ELR (cell line): ENCODE measurements at regions not wholly inside any gene's neighbourhood (a gene's known extent, or its start where the extent isn't known, plus 50 kb on each side); places are given as distances from the start of the nearest gene placed in this dataset.
A peak's percentile ranks its signal among the peaks of the same experiment; 100 is the strongest.

Experiments used
- DNase-seq: peaks from one replicate; pipeline ENCODE4 v3.0.0-alpha.2; 2015; ENCODE audit warnings: low read depth

DNA sequence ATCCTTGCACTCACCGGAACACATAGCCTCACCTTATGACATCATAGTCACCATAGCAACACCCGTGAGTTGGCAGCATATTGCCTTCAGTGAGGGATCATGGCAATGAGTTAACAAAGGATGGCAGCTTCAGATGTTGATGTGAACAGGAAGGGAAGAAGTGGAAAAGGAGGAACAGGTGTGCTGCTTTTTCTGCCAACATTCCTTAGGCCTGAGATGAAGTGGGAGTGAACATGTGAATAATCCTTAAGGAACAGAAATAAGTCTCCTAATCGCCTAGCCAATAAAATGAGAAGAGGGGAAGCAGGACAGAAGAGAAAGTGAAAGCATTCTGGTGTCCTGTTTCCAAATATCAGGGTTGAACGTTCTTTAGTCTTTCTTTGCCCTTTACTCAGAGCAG is 360.0 kb downstream of the BRINP1 start:
- peak; percentile 9 for DNase-seq

DNA sequence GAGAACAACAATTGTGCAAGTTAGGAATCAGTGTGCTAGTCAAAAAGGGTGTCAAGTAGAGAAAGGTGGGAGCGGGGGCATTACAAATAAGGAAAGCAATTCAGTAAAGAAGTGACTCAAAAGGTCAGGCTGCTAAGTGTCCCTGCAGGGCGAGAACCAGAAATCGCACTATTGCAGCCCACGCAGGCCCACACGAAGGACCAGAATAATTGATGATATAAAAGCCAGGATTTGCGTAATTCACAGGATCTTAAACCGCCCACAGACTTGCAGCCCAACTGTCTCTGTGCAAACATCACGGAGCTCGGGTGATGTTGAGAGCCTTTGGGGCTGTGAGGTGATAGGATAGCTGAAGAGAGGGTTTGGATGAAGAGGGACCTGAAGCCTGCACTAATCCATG is 349.0 kb downstream of the BRINP1 start:
- DNase-seq: no peak

DNA sequence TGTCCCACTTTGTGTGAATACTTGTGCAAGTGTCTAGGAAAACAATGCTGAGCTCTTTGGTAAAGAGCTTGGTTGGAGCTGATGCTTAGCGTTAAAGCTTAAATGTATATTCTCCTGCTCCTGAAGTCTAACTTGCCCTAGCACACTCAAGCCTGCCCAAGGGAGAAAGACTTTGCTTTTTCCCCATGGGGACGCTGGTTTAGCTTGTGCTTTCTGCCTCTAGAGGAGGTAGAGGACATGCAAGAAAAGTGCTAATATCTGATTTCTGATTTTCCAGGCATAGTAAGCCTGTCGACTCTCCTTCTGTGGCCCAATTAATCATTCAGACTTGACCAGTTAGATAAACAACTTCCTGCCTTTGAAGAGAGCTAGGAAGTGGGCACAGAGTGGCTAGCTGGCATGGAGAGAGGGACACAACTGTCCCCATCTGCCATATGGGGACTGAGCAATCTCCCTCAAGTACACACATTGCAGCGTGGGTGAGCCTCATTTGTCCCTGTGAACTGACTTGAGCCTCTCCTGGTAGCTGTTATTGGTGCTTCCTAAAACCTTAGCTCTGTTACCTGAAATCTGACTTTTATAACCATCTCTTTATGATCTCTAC is 348.4 kb downstream of the BRINP1 start:
- no peak for DNase-seq

DNA sequence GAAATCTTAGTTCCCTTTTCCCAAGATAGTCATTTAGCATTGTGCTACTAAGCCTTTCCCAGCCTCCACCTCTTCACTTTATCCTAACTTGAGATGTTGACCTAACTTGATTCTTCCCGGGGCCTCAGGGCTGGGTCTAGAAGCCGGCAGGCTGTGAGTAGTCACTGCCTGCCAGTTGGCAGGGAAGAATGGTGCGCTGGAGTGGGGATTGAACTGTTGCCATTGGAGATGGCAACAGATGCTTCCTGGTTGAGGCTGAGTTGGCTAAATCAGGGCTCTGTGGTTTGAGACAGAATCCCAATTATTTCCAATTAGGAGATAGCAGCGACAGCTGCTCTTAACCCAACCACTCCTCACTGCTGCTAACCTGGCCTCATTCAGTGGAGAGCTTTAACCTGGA is 343.1 kb downstream of the BRINP1 start:
- no peak for DNase-seq

DNA sequence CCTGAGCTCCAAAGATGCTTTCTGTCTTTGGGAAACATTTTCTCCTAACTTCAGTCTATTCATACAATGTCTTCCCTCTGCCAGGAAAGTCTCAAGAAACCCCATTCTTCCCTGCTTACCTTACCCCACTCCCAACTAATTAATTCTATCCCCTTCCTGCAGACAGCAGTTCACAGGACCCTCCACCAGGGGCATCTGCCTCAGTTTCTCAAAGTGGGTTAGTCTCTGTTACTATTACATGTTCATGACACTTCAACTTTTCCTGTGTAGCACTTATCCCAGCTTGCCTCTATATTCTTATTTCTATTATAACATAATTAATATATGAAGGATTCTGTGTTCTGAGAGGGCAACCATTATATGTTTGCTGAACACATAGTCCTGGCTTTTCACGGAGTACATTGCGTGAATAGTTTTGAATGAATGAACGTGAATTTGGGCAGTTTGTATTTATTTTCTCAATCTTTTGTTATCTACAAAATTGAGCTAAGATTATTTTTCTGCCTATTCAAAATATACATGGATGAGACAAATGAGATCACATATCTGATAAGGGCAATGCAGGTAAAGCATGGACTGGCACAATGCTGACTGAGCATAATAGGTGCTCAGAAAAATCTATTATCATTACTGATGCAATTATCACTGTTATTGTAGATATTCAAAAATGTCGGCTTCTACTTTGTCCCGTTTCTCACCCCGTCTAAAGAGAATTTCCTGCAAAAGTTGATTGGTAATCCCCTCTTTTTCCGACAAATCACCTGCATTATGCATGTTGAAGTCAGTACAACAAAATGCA is 341.1 kb downstream of the BRINP1 start:
- no peak for DNase-seq

DNA sequence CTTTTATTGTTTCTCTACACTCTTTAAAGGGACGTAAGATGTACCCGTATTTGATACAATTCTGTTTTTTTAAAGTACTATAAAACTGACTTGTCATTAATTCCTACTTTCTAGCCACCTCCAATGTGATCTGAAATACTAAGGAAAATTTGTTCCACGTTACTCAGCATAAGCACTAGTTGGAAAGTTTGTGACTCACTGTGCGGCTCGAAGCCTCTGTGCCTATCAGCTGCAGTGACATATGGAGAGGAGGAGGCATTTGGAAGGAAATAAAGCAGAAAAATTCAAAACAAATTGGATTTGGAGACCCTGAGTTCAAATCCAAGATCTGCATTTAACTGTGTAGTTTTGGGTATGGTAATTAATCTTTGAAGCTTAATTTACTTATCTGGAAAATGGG is 339.3 kb downstream of the BRINP1 start:
- no peak for DNase-seq

DNA sequence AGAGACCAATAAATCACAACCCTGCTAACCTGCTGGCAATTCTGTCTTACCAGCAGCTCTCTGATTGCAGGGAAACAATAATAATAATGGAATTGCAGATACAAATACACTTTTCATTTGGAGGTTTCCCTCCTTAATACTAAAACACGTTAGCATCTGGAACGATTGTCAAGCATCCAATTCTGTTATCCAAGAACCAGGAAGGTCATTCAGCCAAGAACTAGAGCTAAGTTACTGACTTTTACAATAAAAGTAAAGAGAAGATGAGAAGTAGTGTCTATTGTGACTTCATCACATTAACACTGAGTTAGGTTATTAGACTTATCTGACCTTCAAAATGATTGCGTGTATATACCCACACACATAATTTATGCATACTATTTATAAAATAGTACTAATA is 335.6 kb downstream of the BRINP1 start:
- no peak for DNase-seq

DNA sequence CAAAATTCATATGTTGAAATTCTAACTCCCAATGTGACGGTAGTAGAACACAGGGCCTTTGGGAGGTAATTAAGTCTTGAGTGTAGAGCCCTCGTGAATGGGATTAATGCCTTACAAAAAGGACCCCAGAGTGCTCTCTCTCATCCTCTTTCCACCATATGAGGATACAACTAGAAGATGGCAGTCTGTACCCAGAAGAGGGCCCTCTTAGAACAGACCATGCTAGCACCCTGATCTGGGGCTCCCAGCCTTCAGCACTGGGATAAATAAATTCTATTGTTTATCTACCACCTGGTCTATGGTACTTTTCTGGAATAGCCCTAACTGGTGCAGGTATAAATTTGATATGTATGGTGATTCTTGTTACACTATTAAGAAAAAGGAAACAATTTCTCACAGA is 332.3 kb downstream of the BRINP1 start:
- no peak for DNase-seq

DNA sequence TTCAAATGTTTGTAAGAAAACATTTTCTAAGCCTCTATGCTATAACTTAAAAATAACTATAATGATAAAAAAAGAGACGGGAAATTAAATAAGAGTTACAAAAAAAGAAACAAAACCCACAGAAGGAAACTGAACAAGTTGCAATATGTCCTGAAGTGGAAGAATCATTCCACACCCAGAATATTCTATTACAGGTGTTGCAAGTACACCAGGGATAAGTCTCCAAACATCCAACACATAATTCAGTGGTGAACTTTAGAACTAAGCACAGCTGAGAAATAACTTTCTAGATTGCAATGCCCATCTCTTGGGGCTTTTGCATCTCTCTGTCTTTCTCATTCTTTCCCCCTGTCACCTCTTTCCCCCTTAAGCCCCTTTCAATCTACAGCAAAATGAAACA is 325.2 kb downstream of the BRINP1 start:
- no peak for DNase-seq

DNA sequence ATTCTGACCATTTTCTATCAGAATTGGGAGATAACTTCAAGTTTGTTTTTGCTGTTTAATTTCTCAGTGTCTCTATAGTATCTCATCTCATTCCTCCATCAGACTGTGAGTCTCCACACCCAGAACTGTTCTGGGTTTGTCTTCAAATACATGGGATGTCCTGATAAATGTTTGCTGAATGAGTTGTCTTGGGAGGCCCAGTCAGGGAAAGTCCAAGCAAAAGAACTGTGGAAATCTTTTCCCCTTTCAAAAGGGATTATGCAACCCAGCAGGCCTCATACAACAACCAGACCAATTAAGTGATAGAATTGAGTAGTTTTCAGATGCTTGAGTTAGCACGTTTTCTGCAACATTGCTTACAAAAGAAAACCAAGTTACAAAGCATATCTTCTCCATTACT is 324.4 kb downstream of the BRINP1 start:
- no peak for DNase-seq

DNA sequence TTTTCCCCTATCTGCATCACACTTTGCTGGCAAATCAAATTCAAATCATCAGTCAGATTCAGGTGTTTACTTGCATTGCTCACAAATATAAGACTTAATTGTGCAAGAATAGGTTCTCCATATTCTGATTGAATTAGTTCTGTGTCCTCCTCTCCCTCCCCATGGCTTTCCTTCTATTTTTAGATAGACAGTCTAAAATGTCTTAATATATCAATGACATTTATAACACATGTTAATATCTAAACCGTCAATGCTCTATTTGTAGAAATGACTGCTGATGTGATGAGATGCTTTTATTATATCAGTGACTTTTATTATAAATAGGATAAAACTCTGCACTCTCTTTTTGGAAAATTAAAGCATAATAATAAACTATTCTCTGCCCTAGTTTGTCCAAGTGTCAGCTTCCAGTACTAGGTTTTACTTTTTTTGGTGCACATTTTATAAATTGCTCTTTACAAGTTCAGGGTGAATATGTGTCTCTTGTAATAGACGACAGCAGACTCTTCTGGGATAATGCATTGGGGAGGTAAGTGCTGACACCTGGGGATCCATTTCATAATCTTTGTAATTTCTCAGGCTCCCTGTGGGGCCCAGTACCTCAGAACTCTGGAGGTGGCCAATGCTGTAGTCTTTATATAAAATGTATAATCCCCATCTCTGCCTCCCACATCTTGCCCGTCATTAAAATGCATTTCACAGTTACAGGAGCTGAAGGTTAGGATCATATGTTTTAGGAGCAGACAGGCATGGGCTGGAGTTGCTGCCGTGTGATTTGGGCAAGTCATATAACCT is 321.5 kb downstream of the BRINP1 start:
- no peak for DNase-seq

DNA sequence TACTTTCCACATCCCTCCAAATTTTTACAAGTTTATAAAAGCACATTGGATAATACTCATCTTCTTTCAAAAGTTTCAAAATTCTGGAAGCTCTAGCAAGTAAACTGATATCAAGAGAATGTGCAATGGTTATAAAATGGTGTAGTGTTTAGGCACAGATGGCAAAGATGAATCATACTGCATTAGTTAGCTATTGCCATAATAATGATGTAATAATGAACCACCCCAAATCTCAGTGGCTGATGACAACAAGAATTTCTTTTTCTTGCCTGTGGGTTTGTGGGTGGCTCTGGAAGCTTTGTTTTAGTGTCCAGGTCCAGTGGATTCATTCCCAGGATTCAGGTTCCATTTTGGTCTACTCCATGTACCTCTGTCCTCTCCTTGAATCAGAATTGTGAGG is 319.0 kb downstream of the BRINP1 start:
- DNase-seq: no peak

DNA sequence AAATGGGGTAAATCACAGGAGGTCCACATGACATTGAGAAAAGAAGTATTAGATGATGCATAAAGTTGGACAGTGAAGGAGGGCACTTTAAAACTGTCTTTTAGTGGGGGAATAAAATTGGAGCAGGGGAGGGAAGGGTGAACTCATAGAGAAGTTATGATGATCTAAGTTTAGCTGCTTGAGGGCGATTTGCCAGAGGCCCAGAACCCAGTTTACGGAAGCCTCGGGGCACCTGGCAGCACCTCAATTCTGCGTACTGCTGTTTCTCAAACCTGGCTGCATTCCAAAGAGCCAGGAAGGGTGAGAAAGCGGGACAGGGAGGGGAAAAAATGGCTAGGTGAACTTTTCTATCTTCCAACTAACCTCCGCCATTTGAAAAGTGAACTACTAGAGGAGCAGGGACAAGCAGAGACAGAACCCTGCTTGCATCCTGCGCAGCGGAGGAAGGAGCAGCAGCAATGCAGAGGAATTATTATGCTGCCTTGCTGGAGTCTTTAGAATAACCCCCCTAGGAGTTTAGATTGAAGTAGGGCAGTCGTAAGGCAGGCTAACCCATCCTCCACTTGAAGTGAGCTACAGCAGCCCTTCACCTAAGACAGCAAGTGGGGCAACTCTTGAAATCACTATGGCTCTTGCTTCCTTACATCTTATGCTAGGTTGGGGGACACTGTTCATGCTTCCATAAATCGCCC is 316.8 kb downstream of the BRINP1 start:
- no peak for DNase-seq

DNA sequence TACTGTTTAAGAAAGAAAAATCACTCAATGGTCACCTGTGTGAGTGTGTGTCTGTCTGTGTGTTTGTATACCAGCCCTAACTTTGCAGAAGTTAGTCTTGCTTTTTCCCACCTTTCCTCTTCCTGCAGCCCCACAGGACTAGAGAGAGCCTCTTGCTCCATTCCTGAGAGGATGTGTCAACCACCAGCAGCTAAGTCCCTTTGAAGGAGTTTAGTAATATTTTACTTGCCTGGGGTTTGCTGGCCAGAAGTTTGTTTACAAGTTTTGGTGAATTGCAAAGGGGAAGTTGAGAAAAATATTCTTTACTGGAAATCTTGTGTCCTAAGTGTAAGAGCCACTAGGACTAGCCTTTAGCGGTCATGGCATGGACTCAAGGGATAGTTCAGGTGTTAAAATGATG is 316.2 kb downstream of the BRINP1 start:
- DNase-seq: no peak

DNA sequence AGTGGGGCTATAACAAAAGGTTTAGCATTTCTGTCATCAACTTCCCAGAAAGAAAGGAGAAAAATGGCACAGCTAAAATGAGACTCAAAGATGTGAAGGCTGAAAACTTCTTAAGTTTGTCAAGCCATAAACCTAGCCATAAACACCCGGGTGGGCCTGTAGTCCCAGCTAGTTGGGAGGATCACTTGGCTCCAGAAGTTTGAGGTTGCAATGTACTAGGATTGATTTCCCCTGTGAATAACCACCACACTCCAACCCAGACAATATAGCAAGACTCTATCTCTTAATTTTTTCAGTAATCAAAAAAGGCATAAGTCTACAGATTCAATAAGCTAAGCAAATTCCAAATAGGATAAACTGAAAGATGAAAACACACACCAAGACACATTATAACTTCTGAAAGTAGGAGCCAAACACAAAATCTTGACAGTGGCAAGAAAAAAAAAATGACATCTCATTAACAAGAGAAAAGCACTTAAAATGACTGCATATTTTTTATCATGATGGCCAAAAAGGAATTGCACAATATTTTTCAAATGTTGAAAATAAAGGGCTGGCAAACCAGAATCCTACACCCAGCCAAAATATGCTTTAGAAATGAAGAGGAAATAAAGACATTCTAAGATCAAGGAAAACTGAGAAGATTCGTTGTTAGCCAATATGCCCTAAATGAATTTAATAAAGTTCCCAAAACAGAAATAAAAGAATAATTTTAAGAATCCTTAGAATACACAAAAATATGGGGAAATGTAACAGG is 308.4 kb downstream of the BRINP1 start:
- no peak for DNase-seq

DNA sequence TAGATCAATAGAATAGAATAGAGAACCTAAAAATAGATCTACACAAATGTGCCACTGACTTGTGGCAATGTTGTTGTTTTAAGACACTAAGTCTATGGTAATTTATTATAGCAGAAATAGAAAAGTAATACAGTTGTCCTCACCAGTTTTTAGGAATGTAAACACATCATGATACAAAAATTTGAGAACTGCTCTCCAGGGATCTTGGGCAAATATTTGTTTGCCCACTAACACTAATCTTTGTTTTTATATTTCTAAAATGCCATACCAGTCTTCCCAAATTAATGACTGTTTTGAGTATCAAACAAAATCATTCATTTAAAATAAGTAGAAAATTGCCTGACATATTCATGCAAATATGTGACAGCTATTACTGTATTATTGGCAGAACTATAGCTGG is 297.6 kb downstream of the BRINP1 start:
- no peak for DNase-seq

DNA sequence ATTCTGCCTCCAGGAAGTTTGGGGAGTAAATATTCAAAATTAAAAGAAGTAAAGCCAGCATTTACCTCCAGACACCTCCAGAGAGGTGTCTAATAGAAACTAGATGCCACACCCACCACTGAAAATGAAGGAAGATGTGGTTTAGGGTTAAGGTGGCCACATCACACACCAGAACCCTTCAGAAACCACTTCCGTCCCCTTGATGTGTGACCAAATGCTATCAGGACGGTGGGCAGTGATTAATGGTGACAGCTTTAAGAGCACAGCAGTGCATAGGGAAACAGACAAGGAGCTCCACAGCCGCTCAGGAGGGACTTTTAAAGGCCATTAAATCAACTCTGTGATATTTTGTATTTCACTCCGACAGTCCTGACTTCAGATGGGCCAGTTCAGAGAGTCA is 295.2 kb downstream of the BRINP1 start:
- no peak for DNase-seq

DNA sequence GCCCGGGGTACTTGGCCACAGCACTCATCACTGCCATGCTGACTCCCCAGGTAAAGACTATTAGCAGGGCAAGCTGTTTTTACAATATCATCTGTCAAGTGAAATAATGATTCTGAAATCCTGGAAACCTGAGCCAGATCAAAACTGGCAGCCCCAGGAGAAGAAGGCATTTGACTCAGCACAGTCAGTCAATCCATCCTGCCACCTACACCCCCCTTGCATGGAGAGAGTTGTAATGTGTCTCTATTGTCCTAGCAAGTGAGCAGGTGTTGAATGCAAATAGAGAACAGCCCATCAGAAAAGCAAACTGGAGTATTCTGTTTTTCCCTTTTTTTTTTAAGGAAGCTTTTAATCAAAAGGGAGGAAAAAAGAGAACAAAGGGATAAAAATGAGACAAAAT is 291.2 kb downstream of the BRINP1 start:
- no peak for DNase-seq

DNA sequence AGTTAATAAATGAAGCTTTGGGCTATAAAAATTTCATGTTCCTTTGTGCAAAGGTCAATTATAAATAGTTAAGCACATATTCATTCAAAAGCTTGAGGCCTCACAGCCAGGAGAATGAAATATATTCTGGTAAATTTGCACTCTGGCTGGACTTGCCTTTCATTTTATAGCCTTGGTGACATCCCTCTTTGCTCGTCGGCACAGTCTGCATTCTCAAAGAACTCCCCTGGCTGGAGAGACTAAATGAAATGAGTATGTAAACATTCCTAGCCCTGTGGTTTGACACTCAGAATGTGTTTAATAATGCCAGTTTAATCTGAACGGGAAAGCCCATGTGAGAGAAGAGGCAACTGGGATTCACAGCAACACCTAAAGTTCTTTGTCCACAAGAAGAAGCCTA is 285.6 kb downstream of the BRINP1 start:
- no peak for DNase-seq

DNA sequence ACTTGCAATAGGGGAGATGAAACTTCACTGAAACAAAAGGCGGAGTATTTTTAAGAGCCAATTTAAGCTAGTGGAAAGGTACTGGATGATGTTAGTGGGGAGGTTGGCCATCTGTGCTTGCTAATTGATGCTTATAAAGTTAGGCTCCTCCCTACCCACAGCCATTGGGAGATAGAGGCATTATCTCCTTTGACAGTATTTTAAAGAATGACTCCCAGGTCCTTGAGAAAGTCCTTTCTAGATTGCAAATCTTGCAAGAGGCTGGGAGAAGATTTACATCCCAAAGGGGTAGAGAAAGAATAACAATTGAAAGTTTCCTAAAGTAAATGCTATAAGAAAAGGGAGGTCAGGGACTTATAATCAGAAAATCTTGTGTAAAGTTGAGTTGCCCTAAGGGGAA is 282.6 kb downstream of the BRINP1 start:
- no peak for DNase-seq

DNA sequence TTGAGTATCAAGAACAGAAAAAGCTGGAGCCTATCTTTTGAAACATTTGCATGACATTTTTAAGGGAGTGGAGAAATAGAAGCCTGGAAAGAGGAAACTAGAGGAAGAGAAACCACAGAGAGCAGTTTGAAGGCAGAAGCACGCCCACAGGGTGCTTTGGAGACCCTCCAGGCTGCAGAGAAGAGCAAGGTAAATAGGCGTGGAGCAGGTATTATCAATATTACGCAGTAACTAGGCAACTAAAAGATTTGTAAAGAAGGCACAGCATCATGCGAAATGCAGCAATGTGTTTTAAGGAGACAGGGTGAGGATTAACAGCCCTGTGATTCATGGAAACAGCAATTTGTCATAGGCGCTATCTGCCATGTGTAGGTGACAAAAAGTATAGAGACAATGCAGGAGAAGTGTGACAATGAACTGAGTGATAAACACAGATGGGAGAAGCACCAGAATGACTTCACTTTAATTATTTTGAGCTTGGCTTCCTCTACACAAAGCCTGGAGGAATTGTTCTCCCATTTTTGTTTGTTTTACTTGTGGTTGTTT is 281.2 kb downstream of the BRINP1 start:
- no peak for DNase-seq

DNA sequence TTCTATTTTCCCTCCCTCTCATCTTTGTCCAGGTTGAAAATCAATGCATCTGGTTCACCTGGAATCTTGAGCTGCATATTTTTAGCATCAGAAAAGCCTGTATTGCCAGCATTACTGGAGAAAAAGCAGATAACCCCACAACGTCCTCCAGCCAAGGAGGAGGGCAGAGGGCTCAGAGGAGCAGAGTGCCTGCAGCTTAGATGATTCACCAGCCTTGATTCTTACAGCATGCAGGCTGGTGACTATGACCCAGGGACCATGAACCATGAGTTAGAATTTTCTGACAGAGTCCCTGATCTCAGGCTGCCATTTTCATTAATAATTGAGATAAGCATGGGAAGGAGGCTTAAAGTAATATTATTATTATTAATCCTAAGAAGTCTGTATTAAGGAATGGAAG is 278.2 kb downstream of the BRINP1 start:
- DNase-seq: no peak
